HG03460 (cell line): ENCODE measurements at regions not wholly inside any gene's neighbourhood (a gene's known extent, or its start where the extent isn't known, plus 50 kb on each side); places are given as distances from the start of the nearest gene placed in this dataset.
"Not testable (repeated sequence)": the region's sequence is repeated elsewhere in the genome, so short reads cannot be mapped to it uniquely, and the experiment has no call there.

ENCODE experiments used
- ATAC-seq: cut with Tn5 transposase; IDR thresholded peaks from one replicate; pipeline ENCODE4 v1.9.1; 2021; ENCODE audit not compliant: unreplicated experiment

DNA sequence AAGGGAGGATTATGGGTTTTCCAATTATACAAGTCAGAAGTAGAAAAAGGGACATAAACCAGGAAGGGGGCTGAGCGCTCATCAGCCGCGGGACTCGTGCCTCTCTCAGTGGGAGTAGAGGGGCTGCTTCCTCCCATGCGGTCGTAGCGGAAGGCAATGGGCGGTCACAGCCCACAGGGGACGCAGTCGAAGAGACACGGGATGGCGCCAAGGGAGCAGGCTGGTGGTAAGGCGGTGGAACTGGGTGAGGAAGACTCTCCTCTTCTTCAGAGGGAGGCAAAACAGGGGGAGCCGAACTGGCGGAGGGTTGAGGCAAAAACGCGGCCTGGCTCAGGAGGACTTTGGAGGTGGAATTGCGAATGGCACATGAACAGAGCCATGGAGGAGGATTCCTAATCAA is 677.7 kb downstream of the TMEM121 start:
- ATAC-seq = no peak

DNA sequence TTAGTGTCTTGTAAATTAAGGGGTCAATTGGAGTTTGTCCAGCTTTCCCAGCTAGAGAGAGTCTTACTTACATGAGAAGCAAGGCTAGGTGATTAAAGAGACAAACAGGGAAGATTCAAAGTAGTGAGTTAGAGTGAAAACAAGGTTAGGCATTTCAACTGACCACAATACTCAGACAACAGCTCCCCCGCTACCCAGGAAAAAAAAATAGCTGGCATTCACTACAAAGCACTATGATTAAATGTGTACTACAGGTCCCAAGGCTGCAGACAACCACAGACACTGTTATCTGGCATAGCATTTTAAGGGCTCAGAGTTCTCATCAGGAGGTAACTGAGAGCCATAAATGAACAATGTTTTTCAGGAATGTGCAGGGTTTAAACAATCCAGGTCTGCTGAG is 680.9 kb downstream of the TMEM121 start:
- no peak for ATAC-seq

DNA sequence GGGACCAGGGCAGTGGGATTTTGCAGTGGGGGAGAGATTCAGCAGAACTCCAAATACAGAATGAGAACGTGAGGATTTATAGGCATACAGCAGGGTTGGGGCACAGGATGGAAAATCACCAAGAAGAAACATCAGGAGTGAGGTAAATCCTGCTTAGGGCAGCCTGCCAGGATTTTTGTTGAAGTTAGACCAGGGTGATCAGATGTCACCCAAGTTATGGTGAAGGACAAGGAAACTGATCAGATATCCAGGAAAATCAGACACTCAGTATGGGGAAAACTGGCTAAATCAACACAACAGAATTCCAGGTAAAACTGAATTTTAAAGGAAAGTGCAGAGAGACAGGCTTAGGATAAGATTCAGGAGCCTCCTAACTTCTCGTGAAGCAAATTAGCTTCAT is 682.4 kb downstream of the TMEM121 start:
- no peak for ATAC-seq

DNA sequence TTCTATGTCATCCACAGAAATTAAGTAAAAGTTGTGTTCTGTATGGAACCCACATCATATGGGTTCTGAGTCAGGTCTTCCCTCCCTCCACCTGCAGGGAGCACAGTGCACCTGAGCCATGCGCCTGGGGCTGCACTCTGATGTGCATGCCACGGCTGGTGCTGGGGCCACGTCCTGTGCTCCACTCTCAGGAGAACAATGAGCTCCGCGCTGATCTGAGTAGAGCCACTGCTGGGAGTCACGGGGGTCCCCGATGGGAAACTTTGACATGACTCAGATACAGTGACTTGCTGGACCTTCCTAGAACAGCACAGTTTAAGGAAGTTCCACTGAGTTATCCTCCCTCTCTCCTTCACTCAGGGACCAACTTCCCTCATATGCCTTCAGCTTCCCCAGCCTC is 683.4 kb downstream of the TMEM121 start:
- ATAC-seq = no peak

DNA sequence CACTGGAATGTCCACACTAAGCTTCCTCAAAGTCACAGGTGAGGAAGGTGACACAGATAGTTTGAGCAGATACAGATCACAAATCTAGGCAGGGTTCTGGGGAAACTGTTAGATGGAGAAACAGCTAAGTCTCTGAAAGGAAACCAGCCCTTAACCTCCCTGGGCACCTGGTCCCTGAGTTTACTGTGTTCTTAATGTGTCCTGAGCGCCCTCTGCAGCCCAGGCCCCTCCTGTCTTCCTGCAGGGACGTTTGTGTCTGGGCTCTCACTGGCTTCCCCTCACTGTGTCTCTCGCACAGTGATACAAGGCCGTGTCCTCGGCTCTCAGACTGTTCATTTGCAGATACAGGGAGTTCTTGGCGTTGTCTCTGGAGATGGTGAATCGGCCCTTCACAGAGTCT is 684.3 kb downstream of the TMEM121 start:
- ATAC-seq = no peak

DNA sequence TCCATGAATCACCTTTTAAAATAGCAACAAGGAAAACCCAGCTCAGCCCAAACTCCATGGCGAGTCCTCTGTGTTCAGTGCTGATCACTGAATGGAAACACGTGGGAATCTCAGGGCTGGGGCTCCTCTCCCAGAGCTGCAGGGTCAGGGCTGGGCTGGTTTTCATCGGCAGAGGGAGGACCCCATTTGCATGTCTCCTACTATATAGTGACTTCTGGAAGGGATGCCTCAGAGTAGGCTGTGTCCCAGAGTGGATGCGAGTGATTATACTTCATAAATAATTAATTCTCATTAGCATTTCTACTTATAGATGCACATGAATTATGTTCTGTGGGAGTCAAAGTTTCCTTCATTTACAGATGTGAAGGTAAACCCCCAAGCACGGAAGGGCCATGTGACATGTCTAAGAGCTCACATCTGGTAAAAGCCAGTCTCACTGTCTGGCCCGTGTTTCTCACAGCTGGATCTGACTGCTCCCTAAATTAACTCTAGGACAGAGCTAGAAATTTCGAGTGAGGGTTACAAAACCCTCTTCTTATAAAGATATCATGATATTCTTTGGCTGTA is 685.0 kb downstream of the TMEM121 start:
- ATAC-seq = no peak

DNA sequence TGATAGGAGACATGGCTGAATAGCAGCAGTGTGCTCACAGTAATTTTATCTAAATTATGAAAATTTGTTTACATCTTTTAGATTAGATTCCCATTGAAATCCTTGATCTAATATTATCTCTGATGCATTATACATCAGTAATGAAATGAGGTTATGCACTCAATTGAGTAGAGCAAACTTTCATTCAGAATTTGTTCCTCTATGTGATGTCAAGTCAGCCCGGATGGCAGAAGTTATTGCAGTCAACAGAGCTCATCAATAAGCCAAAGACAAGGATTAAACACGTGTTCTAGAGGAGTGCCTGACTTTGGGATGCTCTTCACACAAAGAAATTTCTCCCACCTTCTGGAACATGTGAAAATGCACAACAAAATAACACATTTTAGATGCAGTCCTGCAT is 688.8 kb downstream of the TMEM121 start:
- no peak for ATAC-seq

DNA sequence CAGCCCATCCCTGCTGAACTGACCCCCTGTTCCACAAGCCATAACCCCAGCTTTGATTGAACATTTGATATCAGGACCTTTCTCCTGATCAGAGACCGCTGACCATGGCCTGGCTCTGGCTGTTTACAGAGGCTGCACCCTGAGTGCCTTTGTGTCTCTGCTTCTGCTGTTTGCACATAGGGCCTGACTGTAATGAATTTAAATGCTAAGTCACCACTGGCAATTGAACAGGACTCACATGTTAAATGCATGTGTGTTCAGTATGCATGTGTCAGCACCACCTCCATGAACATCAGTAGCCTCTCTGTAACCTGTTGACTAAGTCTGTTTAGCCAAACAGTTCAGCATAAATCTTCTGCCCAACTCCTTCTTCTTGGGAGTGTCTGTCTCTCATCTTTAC is 690.3 kb downstream of the TMEM121 start:
- ATAC-seq = no peak

DNA sequence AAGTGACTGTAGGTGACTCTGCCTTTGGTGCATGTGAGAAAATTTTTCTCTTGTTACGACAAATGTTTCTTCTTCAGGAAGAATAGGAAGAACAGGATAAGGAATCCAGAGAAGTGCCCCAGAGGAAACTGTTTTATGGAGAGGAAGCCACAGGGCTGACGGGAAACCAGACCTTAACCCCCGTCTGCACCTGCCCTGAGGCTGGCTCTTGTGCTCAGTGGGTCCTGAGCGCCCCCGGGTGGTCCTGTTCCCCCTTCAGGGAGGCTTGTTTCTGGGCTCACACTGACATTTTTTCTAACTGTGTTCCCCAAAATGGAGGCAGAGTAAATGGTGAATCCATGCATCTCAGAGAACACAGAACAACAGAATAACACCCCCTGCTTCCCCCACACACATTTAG is 691.8 kb downstream of the TMEM121 start:
- no peak for ATAC-seq

DNA sequence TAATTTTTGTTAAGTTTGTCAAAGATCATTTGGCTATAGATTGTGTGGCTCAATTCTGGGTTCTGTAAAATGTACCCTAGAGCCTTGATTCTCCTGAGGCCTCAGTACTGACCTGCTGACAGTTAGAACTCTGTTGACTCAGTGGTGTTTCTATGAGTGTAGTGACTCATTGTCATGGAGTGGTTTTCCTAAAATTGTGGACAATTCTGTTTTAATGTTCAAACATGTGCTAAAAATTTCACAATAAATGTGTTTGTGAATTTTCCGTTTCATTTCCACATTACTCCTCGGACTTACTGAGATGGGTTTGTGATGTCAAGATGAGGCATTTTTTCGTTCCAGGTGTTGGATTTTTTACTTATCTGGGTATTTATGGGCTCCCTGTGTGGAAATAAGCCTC is 695.9 kb downstream of the TMEM121 start:
- ATAC-seq = no peak

DNA sequence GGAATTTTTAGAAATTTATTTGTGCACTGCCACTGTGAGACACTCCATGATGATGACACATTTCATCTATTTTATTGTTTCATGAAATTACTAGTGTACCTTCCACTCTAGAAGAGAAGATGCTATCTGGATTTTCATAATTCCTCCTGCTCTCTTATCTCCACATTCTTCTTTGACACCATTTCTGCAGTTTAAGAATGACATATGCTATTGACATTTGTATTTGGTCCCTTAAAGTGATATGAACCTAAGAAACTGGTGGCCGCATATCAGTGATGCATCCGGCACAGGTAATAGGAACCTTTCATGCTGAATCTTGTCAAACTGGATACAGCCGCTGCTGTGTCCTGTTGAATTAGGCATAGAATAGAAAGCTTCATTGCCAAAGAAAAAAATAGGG is 696.3 kb downstream of the TMEM121 start:
- no peak for ATAC-seq

DNA sequence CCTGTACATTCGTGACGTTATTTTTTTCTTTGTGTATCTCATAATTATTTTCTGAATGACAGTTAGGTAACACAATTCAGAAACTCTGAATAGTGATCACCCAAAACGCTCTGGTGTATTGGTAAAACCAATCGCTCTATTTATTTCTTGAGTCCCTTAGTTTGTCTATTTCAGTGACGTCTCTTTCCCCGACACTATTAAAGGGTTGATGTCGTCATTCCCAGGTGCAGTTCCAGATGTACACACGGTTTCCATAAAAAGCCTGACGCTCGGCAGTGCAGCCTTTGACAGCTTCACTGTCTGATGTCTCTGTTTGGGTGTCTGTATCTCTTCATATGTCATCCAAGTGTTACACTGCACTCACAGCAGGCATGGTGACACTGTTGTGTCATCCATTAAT is 701.4 kb downstream of the TMEM121 start:
- ATAC-seq = no peak

DNA sequence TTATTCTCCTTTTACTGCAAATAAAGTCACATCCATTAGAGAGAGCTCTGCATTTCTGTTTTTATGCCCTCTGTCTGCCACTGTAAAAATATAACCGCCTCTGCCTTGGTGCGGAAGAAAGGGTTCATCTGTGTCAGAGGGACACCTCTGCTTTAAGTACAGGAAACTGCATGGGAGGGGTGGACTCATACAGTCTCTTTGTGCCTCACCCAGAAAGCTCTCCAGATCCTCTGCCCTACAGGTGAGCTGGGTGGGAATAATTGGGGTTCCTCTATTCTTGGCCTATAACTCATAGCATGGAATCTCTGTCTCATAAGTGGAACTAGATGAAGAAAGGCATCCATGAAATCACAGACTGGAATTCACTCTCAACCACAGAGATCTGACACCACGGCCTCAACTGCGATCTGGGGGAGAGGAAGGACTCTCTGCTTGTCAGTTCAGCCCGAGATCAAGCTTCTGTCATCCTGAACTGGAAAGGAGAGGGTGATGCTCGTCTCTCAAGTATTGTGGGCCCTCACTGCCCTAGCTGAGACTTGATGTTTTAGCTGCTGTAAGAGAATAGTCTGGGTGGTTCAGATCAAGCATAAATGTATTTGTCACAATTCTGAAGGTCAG is 702.3 kb downstream of the TMEM121 start:
- no peak for ATAC-seq

DNA sequence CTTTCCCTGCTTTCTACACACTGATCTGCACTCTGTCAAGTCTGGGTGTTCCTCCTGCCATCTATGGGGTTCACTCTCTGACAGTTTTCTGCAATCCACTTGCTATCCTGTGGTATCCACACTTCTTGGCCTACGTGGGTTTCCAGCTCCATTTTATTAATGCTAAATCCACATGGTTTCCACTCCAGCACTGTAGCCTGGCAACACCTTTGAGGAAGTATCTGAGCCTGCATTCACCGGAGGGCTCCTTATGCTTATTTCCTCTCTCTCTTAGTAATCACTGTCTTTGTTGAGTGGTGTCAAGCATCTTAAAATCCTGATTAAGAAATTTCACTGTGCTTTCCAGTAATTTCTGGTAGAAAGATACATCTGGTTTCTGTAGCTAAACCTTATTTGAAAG is 703.7 kb downstream of the TMEM121 start:
- no peak for ATAC-seq

DNA sequence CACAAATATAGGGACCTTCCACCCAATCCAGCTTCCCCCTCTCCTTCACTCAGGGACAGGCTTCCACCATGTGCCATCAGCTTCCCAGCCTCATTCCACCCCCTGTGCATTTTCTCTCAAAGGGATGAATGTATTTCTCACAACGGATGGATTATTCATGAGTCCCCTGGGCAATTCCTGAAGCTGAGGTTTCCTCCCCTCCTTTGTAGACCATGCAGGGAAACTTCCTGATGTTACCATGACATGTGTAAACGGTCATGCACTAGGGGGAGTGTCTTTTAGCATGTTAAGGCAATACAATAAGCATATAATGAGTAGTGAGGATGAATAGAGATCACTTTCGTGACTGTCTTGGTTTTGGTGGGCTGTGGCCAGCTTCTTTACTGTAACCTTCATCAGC is 706.8 kb downstream of the TMEM121 start:
- ATAC-seq = not testable (repeated sequence)

DNA sequence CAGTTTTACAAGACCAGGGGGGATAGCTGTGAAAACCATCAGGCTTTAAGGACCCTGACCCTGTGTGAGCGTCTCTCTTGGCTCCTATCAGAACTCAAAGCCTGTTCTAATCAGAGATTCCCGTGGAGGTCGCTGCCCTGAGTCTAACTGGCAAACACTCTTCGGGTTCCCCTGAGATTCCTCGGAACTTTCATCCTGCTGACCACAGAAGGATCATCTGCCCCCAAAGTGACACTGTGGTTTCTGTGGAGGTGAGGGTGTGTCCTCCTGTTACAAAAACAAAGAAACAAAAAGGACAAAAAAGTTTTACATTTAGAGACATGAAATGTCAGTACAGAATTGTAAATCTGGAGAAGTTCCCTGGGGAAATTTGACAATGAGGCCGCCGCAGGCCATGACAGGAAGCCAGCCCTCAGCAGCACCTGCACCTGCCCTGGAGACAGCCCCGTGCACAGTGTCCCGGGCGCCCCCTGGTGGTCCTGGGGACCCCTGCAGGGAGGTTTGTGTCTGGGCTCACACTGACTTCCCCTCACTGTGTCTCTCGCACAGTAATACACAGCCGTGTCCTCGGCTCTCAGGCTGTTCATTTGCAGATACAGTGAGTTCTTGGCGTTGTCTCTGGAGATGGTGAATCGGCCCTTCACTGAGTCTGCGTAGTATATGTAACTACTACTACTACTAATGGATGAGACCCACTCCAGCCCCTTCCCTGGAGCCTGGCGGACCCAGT is 708.3 kb downstream of the TMEM121 start:
- ATAC-seq = not testable (repeated sequence)

DNA sequence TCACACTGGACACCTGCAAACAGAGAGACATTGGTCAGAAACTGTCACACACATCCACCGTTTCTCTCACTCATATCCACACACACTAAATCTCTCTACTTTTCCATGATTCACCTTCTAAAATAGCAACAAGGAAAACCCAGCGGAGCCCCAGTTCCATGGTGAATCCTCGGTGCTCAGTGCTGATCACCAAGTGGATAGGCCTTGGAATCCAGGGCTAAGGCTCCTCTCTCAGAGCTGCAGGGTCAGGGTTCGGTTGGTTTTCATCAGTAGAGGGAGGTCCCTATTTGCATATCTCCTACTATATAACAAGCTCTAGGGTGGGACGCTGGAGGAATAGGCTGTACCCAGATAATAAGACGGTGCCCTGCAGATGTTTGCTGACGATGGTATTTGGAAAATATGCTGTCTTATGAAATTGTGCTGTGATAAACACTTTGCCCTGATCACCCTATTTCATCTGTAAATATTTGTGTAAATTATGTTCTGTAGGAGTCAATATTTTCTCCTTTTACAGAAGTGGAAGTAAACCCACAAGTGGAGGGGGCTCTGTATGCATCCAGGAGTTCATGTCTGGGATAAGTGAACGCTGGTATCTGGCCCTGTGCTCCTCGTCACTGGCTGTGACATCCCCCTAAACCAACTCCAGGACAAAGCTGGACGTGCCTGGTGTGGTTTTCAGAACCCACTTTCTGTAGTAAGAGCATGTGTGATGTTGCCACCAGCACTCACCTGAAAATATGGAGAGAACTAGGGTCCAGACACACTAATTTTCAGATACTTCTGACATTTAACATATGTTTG is 709.2 kb downstream of the TMEM121 start:
- no peak for ATAC-seq

DNA sequence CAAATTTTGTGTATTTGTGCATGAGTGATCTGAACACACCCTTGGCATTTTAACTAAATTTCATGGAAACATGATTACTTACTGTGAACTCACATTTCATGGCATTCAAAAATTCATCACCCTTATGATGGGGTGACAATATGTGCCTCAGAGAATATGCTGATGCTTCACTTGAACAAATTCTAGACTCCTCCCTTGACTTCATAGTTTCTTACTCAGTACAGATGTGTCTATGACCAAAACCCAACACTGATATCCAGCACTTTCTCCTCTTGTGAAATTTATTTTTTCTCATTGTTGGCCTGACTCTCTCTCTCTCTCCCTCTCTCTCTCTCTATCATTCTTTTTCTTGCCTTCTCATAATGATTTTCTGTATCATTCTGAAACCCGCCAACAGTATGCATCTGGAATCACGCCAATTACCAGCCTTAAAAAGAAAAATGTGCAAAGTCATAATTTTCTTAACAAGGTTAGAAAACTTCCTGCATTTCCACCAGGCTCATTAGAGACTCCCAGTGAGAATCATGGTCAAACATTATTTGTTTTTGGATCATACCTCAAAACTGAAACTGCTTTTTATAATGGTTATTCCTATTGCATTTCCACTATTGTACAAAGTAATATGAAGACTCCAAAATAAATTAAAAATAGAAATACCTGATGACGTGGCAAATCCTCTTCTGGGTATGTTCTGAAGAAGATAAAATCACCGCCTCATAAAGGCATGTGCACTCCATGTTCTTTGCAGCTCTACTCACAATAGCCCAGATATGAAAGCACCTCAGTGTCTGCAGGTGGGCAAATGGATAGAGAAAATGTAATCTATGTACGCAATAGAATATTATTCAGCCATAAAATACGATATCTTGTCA is 722.2 kb downstream of the TMEM121 start:
- ATAC-seq = no peak

DNA sequence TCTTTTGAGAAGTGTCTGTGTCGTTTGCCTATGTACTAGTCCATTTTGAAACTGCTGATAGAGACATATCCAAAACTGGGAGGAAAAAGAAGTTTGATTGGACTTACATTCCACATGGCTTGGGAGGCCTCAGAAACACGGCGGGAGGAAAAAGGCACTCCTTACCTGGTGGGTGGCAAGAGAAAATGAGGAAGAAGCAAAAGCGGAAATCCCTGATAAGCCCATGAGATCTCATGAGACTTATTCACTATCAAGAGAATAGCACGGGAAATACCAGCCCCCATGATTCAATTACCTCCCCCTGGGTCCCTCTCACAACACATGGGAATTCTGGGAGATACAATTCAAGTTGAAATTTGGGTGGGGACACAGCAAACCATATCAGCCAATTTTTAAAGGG is 727.6 kb downstream of the TMEM121 start:
- not testable (repeated sequence) for ATAC-seq

DNA sequence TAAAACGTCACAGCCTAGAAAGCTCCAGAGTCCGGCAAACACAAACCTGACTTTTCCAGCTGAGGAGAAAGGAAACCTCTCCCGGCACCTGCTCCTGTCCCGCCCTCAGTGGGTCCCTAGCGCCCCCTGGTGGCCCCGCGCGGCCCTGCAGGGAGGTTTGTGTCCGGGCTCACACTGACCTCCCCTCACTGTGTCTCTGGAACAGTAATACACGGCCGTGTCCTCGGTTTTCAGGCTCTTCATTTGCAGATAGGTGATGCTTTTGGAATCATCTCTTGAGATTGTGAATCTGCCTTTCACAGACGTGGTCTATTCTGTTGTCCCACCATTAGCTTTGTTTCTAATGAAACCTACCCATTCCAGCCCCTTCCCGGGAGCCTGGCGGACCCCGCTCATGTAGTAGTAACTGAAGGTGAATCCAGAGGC is 731.2 kb downstream of the TMEM121 start:
- not testable (repeated sequence) for ATAC-seq
